HepG2 (cell line): ENCODE measurements at regions not wholly inside any gene's neighbourhood (a gene's known extent, or its start where the extent isn't known, plus 50 kb on each side); places are given as distances from the start of the nearest gene placed in this dataset.

Experiments used
- ATAC-seq: fragments of 200-7000 bp; cut with Tn5 transposase; 3 replicates; pipeline ENCODE4 v1.9.1; 2020; ENCODE audit warnings: mild to moderate bottlenecking, moderate library complexity
- BruUV-seq: library from RNA; stranded (reverse); fragments of 400-500 nt; replicated peaks from 2 replicates; lab custom pipeline; 2021; lab: Mats Ljungman, UMichigan
- CTCF ChIA-PET: fragments of 300-600 bp; formaldehyde crosslinking; extraction: SDS; loops from one replicate; lab custom pipeline; 2021; ENCODE audit warnings: low total read pairs, inconsistent platforms, low intra/inter-chr PET ratio; lab: Yijun Ruan, JAX
- POLR2A ChIA-PET: fragments of 350-600 bp; sonication (Branson Sonifier 250); formaldehyde crosslinking; loops from one replicate; lab custom pipeline; 2020; ENCODE audit warnings: antibody characterized with exemption, inconsistent platforms; lab: Yijun Ruan, JAX
- DNase-seq: peaks from one replicate; pipeline ENCODE4 v3.0.0-alpha.2; 2015; ENCODE audit warnings: low spot score
- FAIRE-seq: peaks from 3 replicates; lab custom pipeline; 2011; peaks lifted over from hg19 to GRCh38; lab: Jason Lieb, UNC
- H2AFZ ChIP-seq: one replicate; pipeline ENCODE4 v1.6.1; 2011; ENCODE audit warnings: low read length, inconsistent platforms
- H3K27ac ChIP-seq: fragments of 300-600 bp; 3 replicates; pipeline ENCODE4 v1.8.0; 2011; ENCODE audit warnings: mixed run types, mild to moderate bottlenecking, mixed read lengths, low read length, inconsistent platforms; ENCODE audit not compliant: insufficient read depth; ENCODE audit errors: extremely low read length
- H3K27me3 ChIP-seq, 2 experiments: fragments of 200-600 bp in 1 of 2; 2 replicates in 1 of 2; 3 replicates in 1 of 2; pipeline versions ENCODE4 v1.6.0 to v1.8.0; 2011; ENCODE audit warnings: low read length in 2 of 2, mild to moderate bottlenecking in 2 of 2, moderate library complexity in 2 of 2, inconsistent platforms in 1 of 2; ENCODE audit not compliant: insufficient read depth in 2 of 2, control insufficient read depth in 1 of 2
- H3K36me3 ChIP-seq, 2 experiments: fragments of 200-600 bp in 1 of 2; replicated peaks in 1 of 2; 2 replicates in 1 of 2; 3 replicates in 1 of 2; pipeline versions ENCODE4 v1.5.1 to v1.8.0; 2011; ENCODE audit warnings: low read length in 2 of 2, inconsistent platforms in 1 of 2; ENCODE audit not compliant: insufficient read depth in 2 of 2, control insufficient read depth in 1 of 2
- H3K4me1 ChIP-seq: 2 replicates; pipeline ENCODE4 v1.5.1; 2012; ENCODE audit warnings: low read length, inconsistent platforms; ENCODE audit not compliant: insufficient read depth
- H3K4me2 ChIP-seq: 2 replicates; pipeline ENCODE4 v1.6.0; 2011; ENCODE audit warnings: low read depth, low read length, inconsistent platforms
- H3K4me3 ChIP-seq, 3 experiments: fragments of 200-600 bp in 1 of 3; sonication (generic), shearing (Covaris generic) in 1 of 3; replicated peaks in 1 of 3; 2 replicates each; pipeline ENCODE4 v1.5.1; 2011 to 2016; ENCODE audit warnings: low read length in 3 of 3, inconsistent platforms in 2 of 3, low read depth in 2 of 3, mild to moderate bottlenecking in 2 of 3, control low read depth in 1 of 3, mixed read lengths in 1 of 3; ENCODE audit not compliant: insufficient read depth in 1 of 3
- H3K79me2 ChIP-seq: one replicate; pipeline ENCODE4 v1.6.1; 2011; ENCODE audit warnings: low read length, inconsistent platforms; ENCODE audit not compliant: insufficient read depth
- H3K9ac ChIP-seq: 2 replicates; pipeline ENCODE4 v1.6.0; 2011; ENCODE audit warnings: mild to moderate bottlenecking, low read depth, low read length, inconsistent platforms; ENCODE audit not compliant: insufficient read depth
- H3K9me3 ChIP-seq: 2 replicates; pipeline ENCODE4 v1.5.1; 2012; ENCODE audit warnings: mild to moderate bottlenecking, low read length
- H4K20me1 ChIP-seq: 2 replicates; pipeline ENCODE4 v1.6.0; 2011; ENCODE audit warnings: inconsistent platforms, mild to moderate bottlenecking, low read length, moderate library complexity; ENCODE audit not compliant: insufficient read depth
- AGO2 ChIP-seq: fragments of 200-400 bp; formaldehyde crosslinking; optimal IDR thresholded peaks from 2 replicates; pipeline ENCODE3; 2017; ENCODE audit warnings: mild to moderate bottlenecking, low read depth, low read length, moderate library complexity
- CHD2 ChIP-seq: IDR thresholded peaks from 2 replicates; pipeline ENCODE4 v1.6.1; 2011; ENCODE audit warnings: low read depth, low read length, improper control_type of control experiment
- GATAD2A ChIP-seq: IDR thresholded peaks from 2 replicates; pipeline ENCODE4 v1.6.1; 2016
- GLI4 ChIP-seq: sonication (generic); formaldehyde crosslinking; IDR thresholded peaks from 2 replicates; pipeline ENCODE4 v1.5.1; 2020; ENCODE audit warnings: missing genetic modification reagents, mild to moderate bottlenecking, moderate library complexity, borderline replicate concordance
- HOXA7 ChIP-seq: sonication (generic); formaldehyde crosslinking; IDR thresholded peaks from 2 replicates; pipeline ENCODE4 v1.8.1; 2022; ENCODE audit warnings: mild to moderate bottlenecking, missing genetic modification reagents, moderate library complexity
- MED1 ChIP-seq: sonication (generic); formaldehyde crosslinking; IDR thresholded peaks from 2 replicates; pipeline ENCODE4 v1.4.0; 2020; ENCODE audit warnings: missing genetic modification reagents
- MIER2 ChIP-seq: IDR thresholded peaks from 2 replicates; pipeline ENCODE4 v1.6.1; 2016; ENCODE audit warnings: missing biosample characterization, missing genetic modification reagents
- NFE2 ChIP-seq: sonication (generic); formaldehyde crosslinking; IDR thresholded peaks from 2 replicates; pipeline ENCODE4 v1.4.0; 2020; ENCODE audit warnings: missing genetic modification reagents
- NRL ChIP-seq: sonication (generic); formaldehyde crosslinking; IDR thresholded peaks from 2 replicates; pipeline ENCODE4 v1.5.0; 2020; ENCODE audit warnings: missing genetic modification reagents, mild to moderate bottlenecking, moderate library complexity, borderline replicate concordance
- PHF8 ChIP-seq: sonication (generic); formaldehyde crosslinking; IDR thresholded peaks from 2 replicates; pipeline ENCODE4 v1.5.0; 2020; ENCODE audit warnings: missing genetic modification reagents
- PRPF4 ChIP-seq: fragments of 200-400 bp; formaldehyde crosslinking; IDR thresholded peaks from 2 replicates; pipeline ENCODE4 v1.6.1; 2016; ENCODE audit warnings: low read length, low read depth; ENCODE audit not compliant: poor library complexity, severe bottlenecking
- TCF7L2 ChIP-seq: IDR thresholded peaks from 2 replicates; pipeline ENCODE4 v1.6.1; 2011; ENCODE audit warnings: mild to moderate bottlenecking, low read depth, low read length, moderate library complexity
- ZBTB8A ChIP-seq: sonication (generic); formaldehyde crosslinking; IDR thresholded peaks from 2 replicates; pipeline ENCODE4 v1.4.0; 2020; ENCODE audit warnings: mild to moderate bottlenecking, low read depth, missing genetic modification reagents, borderline replicate concordance
- ZFP1 ChIP-seq: IDR thresholded peaks from 2 replicates; pipeline ENCODE4 v1.6.1; 2016
- ZFP37 ChIP-seq: sonication (generic); formaldehyde crosslinking; IDR thresholded peaks from 2 replicates; pipeline ENCODE4 v1.4.0; 2020; ENCODE audit warnings: missing genetic modification reagents, borderline replicate concordance
- ZFYVE20 ChIP-seq: sonication (generic); formaldehyde crosslinking; IDR thresholded peaks from 2 replicates; pipeline ENCODE4 v1.8.0; 2023; ENCODE audit warnings: low read depth, mild to moderate bottlenecking, moderate library complexity, missing genetic modification reagents, borderline replicate concordance
- ZNF510 ChIP-seq: sonication (generic); formaldehyde crosslinking; IDR thresholded peaks from 2 replicates; pipeline ENCODE4 v1.4.0; 2020; ENCODE audit warnings: low read depth, mild to moderate bottlenecking, missing genetic modification reagents
- ZNF713 ChIP-seq: sonication (generic); formaldehyde crosslinking; IDR thresholded peaks from 2 replicates; pipeline ENCODE4 v1.4.0; 2020; ENCODE audit warnings: mild to moderate bottlenecking, missing genetic modification reagents
- ZNF724P ChIP-seq: sonication (generic); formaldehyde crosslinking; IDR thresholded peaks from 2 replicates; pipeline ENCODE4 v1.8.0; 2022; ENCODE audit warnings: missing genetic modification reagents, borderline replicate concordance
- WGBS: methylation state at CpG from one replicate; pipeline ENCODE4 v1.1.6; 2017; ENCODE audit warnings: low lambda C conversion rate; 5-methylcytosine and 5-hydroxymethylcytosine counted together
- in situ Hi-C: cut with HindIII; loops from 2 replicates; pipeline ENCODE4 v1.10.0; 2017; ENCODE audit warnings: low pct_unique_long_range_greater_than_20kb; ENCODE audit not compliant: extremely low pct_ligation_motif_present
- intact Hi-C: fragments of 100-400 bp; cut with micrococcal nuclease; formaldehyde crosslinking; loops from one replicate; pipeline ENCODE4 v1.10.0; 2022; ENCODE audit not compliant: unreplicated experiment
- TF ChIP-seq, protein P1 (sequence below): sonication (generic); formaldehyde crosslinking; IDR thresholded peaks from 2 replicates; pipeline ENCODE4 v1.5.0; 2020; ENCODE audit warnings: missing genetic modification reagents
- TF ChIP-seq, protein P2 (sequence below): IDR thresholded peaks from 2 replicates; pipeline ENCODE4 v1.6.1; 2016; ENCODE audit warnings: missing compliant biosample characterization, missing genetic modification reagents, borderline replicate concordance
- TF ChIP-seq, protein P3 (sequence below): sonication (generic); formaldehyde crosslinking; IDR thresholded peaks from 2 replicates; pipeline ENCODE4 v1.8.0; 2022; ENCODE audit warnings: mild to moderate bottlenecking, missing genetic modification reagents

DNA sequence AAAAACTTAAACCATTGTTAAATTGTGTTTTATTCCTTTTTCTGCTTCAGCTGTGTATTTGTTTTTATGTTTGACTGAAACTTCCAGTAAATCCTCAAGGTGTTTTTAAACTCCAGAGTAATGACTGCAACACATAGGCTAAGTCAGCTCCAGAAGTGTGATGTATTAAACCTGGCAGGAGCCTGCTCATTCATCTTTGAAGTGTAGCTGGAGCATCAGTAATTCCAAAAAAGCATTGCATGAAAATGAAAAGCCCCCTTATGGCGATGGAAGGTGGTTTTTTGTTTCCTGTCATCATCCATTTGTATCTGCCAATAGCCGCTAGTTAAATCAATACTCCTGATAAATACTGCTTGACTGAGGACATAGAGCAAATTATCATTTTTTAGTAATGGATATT lies 474.2 kb upstream of the ADAMTS16 start (continued):
- TF ChIP-seq PRPF4 (no peak), ZBTB8A (CRISPR knock-in tag) (no peak), GLI4 (CRISPR knock-in tag) (no peak), MED1 (CRISPR knock-in tag) (no peak), ZNF724P (CRISPR knock-in tag) (no peak), ZFYVE20 (CRISPR knock-in tag) (no peak)
- TF ChIP-seq, protein P1, sequence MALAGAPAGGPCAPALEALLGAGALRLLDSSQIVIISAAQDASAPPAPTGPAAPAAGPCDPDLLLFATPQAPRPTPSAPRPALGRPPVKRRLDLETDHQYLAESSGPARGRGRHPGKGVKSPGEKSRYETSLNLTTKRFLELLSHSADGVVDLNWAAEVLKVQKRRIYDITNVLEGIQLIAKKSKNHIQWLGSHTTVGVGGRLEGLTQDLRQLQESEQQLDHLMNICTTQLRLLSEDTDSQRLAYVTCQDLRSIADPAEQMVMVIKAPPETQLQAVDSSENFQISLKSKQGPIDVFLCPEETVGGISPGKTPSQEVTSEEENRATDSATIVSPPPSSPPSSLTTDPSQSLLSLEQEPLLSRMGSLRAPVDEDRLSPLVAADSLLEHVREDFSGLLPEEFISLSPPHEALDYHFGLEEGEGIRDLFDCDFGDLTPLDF (CRISPR knock-in tag) = no peak
- TF ChIP-seq, protein P2, sequence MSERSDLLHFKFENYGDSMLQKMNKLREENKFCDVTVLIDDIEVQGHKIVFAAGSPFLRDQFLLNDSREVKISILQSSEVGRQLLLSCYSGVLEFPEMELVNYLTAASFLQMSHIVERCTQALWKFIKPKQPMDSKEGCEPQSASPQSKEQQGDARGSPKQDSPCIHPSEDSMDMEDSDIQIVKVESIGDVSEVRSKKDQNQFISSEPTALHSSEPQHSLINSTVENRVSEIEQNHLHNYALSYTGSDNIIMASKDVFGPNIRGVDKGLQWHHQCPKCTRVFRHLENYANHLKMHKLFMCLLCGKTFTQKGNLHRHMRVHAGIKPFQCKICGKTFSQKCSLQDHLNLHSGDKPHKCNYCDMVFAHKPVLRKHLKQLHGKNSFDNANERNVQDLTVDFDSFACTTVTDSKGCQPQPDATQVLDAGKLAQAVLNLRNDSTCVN (CRISPR knock-in tag) = no peak

DNA sequence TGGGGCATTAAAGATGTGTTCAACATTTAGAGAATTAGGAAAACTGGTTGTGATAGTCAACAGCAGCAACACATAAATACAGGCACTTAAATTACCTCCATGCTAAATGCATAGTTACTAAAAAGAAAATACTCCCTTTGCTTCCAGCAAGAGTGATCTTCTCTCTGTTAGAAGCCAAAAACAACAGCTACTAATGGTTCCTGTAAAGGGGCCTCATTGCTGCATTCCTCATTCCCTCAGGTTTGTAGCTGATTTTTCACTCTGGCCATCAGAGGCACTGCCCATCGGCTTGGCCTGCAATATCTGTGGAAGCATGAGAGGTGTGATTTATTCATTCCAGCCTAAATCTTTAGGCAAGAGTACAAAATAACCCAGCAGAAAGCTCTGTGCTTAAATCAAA lies 466.0 kb upstream of the ADAMTS16 start:
- Histone ChIP-seq H3K4me3 (no peak overlapping the region), H3K4me2 (no peak overlapping the region), H3K36me3 (no peaks in the 10 kb centered on the region), H3K4me1 (no peaks in the 10 kb centered on the region), H3K27ac (no peak overlapping the region), H3K9me3 (peaks cover 31% of the 10 kb centered on the region), H2AFZ (no peak overlapping the region), H3K79me2 (no peaks in the 10 kb centered on the region), H4K20me1 (no peaks in the 10 kb centered on the region), H3K9ac (no peak overlapping the region), H3K27me3 (no peaks in the 10 kb centered on the region)
- DNase-seq (no peak), FAIRE-seq (no peak), ATAC-seq (no peak)
- no TSS peak for BruUV-seq
- in situ Hi-C loops (no loop called here), intact Hi-C loops (no loop called here)
- 0% methylated on average over 1 of the region's 1 CpG for WGBS
- POLR2A ChIA-PET = no interaction called here
- CTCF ChIA-PET = no interaction called here
- TF ChIP-seq GATAD2A (CRISPR knock-in tag) (no peak), NRL (CRISPR knock-in tag) (no peak), MIER2 (CRISPR knock-in tag) (no peak), PHF8 (CRISPR knock-in tag) (no peak), ZFP37 (CRISPR knock-in tag) (no peak), ZBTB8A (CRISPR knock-in tag) (no peak), HOXA7 (CRISPR knock-in tag) (no peak), AGO2 (no peak), ZNF713 (CRISPR knock-in tag) (no peak), ZNF510 (CRISPR knock-in tag) (no peak), CHD2 (no peak), NFE2 (CRISPR knock-in tag) (no peak), ZFP1 (CRISPR knock-in tag) (no peak), TCF7L2 (no peak)
- TF ChIP-seq, protein P3, sequence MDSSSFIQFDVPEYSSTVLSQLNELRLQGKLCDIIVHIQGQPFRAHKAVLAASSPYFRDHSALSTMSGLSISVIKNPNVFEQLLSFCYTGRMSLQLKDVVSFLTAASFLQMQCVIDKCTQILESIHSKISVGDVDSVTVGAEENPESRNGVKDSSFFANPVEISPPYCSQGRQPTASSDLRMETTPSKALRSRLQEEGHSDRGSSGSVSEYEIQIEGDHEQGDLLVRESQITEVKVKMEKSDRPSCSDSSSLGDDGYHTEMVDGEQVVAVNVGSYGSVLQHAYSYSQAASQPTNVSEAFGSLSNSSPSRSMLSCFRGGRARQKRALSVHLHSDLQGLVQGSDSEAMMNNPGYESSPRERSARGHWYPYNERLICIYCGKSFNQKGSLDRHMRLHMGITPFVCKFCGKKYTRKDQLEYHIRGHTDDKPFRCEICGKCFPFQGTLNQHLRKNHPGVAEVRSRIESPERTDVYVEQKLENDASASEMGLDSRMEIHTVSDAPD (CRISPR knock-in tag) = no peak
